ENCODE measurements at regions not wholly inside any gene's neighbourhood (a gene's known extent, or its start where the extent isn't known, plus 50 kb on each side); places are given as distances from the start of the nearest gene placed in this dataset.
A peak's percentile ranks its signal among the peaks of the same experiment; 100 is the strongest.

DNA sequence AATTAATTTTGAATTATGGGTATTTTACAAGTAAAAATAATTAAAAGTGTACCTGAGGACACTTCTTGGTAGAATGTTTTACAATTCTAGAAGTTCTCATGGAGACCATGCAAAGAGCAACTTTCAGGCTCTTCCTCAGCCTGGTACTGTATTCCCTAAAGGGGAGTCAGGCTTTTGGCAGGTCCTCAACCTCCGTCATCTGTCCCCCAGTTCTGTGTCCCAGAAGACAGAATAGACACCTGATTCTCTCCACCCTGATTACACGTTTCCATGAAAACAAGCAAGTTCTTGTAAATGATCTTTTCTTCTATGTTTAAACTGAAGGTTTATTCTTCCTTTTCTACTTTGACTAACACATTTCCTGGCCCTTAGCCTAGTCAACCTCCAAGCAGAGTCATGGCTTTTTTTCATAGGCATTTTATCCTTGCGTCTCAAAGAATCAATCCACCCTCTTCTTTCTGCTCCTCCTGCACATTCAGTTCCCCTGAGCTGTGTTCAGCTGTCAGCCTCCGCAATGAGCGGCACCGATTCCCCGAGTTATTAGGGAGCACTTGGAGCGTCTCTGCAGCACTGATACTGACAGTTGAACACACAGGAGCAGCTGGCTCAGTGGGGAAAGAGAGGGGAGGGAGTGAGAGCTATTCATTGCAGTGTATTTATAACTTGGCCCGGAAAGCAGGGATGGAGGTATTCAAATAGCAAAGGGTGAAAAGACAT lies 1082.4 kb upstream of the MAP3K7 start:
- H3K4me1 ChIP-seq (ENCODE audit: insufficient read depth, low read length), result no peaks in the 10 kb centered on the region
- no peak overlapping the region for H3K4me3 ChIP-seq (ENCODE audit: low read length)
- H3K9ac ChIP-seq (ENCODE audit: low read depth, low read length), result no peak overlapping the region
- H3K36me3 ChIP-seq (ENCODE audit: insufficient read depth, low read depth, low read length), result no peaks in the 10 kb centered on the region
- H3K27me3 ChIP-seq (ENCODE audit: insufficient read depth, low read length), result no peaks in the 10 kb centered on the region
- H3K9me3 ChIP-seq (ENCODE audit: insufficient read depth, low read depth, low read length), result no peaks in the 10 kb centered on the region
- no peak overlapping the region for H3K27ac ChIP-seq (ENCODE audit: low read length)

DNA sequence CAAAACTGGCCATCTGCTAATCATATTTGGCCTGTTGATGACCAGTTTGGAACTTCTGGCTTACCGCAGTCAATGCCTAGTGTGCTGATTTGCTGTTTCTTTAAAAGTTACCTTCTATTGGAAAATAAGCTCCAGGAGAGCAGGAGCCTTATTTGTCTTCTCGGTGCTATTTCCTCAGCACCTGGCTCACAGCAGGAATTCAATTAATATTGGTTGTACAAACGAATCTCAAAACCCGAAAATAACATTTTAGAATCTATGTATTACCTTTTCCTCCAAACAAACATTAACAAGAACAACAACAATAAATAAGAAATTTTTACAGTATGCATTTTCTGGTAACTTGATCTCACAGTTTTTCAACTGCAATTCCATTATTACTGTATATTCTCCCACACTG lies 1080.7 kb upstream of the MAP3K7 start:
- Histone ChIP-seq H3K4me3 (ENCODE audit: low read length) (no peak overlapping the region), H3K36me3 (ENCODE audit: insufficient read depth, low read depth, low read length) (no peaks in the 10 kb centered on the region), H3K9me3 (ENCODE audit: insufficient read depth, low read depth, low read length) (no peaks in the 10 kb centered on the region), H3K27me3 (ENCODE audit: insufficient read depth, low read length) (no peaks in the 10 kb centered on the region), H3K27ac (ENCODE audit: low read length) (no peak overlapping the region), H3K4me1 (ENCODE audit: insufficient read depth, low read length) (no peaks in the 10 kb centered on the region), H3K9ac (ENCODE audit: low read depth, low read length) (no peak overlapping the region)

DNA sequence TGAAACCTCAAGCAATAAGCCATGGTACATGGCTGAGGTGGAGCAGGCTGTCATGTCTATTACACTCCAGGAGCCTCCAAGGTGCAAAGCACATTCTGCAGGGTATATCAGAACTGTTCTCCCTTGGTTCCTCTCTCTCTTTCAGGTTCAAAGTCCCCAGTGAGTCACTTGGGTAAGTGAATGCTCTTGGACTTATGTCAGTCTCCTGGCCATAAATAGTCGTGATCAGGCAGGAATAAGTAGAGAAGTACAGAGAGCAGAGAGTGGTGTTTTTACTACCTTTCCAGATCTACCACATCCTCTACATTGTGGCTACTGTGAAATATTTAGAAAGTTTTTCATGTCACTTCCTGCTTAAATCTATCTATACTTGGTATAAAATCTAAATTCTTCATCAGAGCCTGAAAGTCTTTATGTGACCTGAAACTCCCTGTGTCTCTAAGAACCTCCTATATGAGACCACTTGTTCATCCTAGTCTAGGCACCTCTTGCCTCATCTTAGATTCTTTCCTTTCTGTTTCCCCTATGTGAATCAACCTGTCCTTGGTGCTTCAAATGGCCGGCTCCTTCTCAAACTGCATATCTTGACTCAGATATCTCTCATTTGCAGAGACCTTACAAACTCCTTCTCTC lies 1077.6 kb upstream of the MAP3K7 start:
- Histone ChIP-seq H3K27me3 (ENCODE audit: insufficient read depth, low read length) (no peaks in the 10 kb centered on the region), H3K27ac (ENCODE audit: low read length) (no peak overlapping the region), H3K4me1 (ENCODE audit: insufficient read depth, low read length) (no peaks in the 10 kb centered on the region)

DNA sequence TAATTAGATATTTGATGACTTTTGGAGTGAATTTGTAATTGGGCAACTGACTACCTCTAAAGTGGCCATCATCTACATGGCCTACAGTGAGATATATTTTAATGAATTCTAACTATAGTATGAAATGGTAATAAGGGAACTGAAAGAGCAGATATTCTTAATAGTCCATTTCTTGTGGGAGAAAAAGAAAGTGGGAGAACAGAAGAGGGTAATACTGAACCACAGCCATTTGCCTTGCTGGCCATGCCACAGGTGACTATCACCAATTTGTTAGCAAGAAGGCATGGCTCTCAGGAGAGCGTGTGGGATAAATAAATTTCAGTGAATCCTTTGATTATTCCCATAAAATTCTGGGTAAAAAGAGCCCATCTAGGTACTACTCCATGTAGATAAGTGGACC lies 1074.0 kb upstream of the MAP3K7 start:
- H3K27ac ChIP-seq (ENCODE audit: low read length), result no peak overlapping the region

More for the DNA sequence above, 1077.6 kb upstream of the MAP3K7 start:
- H3K9ac ChIP-seq (ENCODE audit: low read depth, low read length), result no peak overlapping the region
- H3K4me3 ChIP-seq (ENCODE audit: low read length), result no peak overlapping the region
- H3K9me3 ChIP-seq (ENCODE audit: insufficient read depth, low read depth, low read length), result no peaks in the 10 kb centered on the region
- no peaks in the 10 kb centered on the region for H3K36me3 ChIP-seq (ENCODE audit: insufficient read depth, low read depth, low read length)

DNA sequence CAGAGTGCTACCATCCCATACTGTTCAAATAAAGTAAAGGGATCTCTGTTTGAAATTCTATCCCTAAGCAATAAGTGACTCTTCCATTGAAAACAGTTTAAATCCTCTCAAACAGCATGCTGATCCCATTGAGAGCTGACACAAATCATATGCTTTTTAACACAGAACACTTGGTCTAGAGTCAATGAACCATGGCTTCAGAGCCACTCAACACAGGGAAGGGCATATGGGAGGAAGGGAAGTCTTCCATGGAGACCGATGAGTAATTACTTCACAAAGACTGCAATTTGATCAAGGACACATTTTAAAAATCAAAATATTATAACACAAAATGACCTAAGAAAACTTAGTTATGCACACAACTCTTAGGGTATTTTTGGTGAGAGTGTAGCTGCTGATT lies 1073.0 kb upstream of the MAP3K7 start:
- no peak overlapping the region for H3K27ac ChIP-seq (ENCODE audit: low read length)
- no peak overlapping the region for H3K9ac ChIP-seq (ENCODE audit: low read depth, low read length)

More for the DNA sequence above, 1074.0 kb upstream of the MAP3K7 start:
- no peaks in the 10 kb centered on the region for H3K9me3 ChIP-seq (ENCODE audit: insufficient read depth, low read depth, low read length)
- no peak overlapping the region for H3K4me3 ChIP-seq (ENCODE audit: low read length)
- H3K9ac ChIP-seq (ENCODE audit: low read depth, low read length), result no peak overlapping the region
- no peaks in the 10 kb centered on the region for H3K36me3 ChIP-seq (ENCODE audit: insufficient read depth, low read depth, low read length)
- H3K4me1 ChIP-seq (ENCODE audit: insufficient read depth, low read length), result no peaks in the 10 kb centered on the region; the same call in 1 of the 2 replicates
- no peaks in the 10 kb centered on the region for H3K27me3 ChIP-seq (ENCODE audit: insufficient read depth, low read length)

DNA sequence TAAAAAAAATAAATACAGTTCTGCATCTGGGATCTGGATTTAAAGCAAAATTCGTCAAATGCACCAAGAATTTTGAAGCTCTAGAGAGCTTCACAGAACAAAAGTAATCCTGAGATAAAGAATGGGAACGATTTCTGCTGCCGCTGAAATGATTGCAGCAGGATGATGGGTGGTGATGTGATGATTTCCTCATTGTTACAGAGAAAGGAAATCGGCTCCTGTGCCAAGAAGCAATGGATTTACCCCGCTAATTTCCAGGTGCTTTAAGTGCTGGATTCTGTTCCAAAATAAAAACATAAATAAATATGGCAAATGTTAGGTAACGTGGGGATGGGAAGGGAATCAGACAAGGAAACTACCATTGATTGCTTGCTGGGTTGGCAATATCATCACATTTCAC lies 1067.9 kb upstream of the MAP3K7 start:
- H3K9me3 ChIP-seq (ENCODE audit: insufficient read depth, low read depth, low read length), result no peaks in the 10 kb centered on the region
- no peaks in the 10 kb centered on the region for H3K27me3 ChIP-seq (ENCODE audit: insufficient read depth, low read length)
- no peaks in the 10 kb centered on the region for H3K36me3 ChIP-seq (ENCODE audit: insufficient read depth, low read depth, low read length)
- peak overlapping the region; percentile 44; the same call in 1 of the 2 replicates for H3K9ac ChIP-seq (ENCODE audit: low read depth, low read length)
- peaks cover 15% of the 10 kb centered on the region; the same call in 1 of the 2 replicates for H3K4me1 ChIP-seq (ENCODE audit: insufficient read depth, low read length)
- H3K27ac ChIP-seq (ENCODE audit: low read length), result no peak overlapping the region
- H3K4me3 ChIP-seq (ENCODE audit: low read length), result peak overlapping the region; percentile 30; the same call in 1 of the 2 replicates

More for the DNA sequence above, 1073.0 kb upstream of the MAP3K7 start:
- Histone ChIP-seq H3K4me1 (ENCODE audit: insufficient read depth, low read length) (peaks cover 3% of the 10 kb centered on the region; the same call in 1 of the 2 replicates), H3K9me3 (ENCODE audit: insufficient read depth, low read depth, low read length) (no peaks in the 10 kb centered on the region), H3K4me3 (ENCODE audit: low read length) (no peak overlapping the region), H3K27me3 (ENCODE audit: insufficient read depth, low read length) (no peaks in the 10 kb centered on the region), H3K36me3 (ENCODE audit: insufficient read depth, low read depth, low read length) (no peaks in the 10 kb centered on the region)

DNA sequence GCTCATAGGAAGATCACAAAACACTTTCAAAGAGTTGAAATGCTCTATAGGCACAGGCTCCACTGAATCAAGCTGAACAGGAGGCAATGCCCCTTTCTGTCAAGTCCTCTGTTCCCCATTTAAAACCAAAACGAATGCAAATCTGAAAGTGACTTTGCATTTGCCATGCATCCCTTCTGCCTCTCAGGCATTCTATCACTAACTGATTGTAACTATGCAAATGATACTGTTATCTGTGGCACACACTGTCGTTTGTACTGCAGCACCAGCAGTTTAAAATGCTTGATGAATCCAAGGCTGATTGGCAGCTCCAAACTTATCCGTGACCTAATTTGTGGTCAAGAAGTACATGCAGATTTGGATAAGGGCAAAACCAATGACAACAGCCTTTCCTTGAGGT lies 1067.5 kb upstream of the MAP3K7 start:
- Histone ChIP-seq H3K9ac (ENCODE audit: low read depth, low read length) (peak overlapping the region; percentile 44; the same call in 1 of the 2 replicates), H3K4me3 (ENCODE audit: low read length) (peak overlapping the region; percentile 30), H3K36me3 (ENCODE audit: insufficient read depth, low read depth, low read length) (no peaks in the 10 kb centered on the region), H3K27ac (ENCODE audit: low read length) (peak overlapping the region; percentile 21), H3K27me3 (ENCODE audit: insufficient read depth, low read length) (no peaks in the 10 kb centered on the region), H3K4me1 (ENCODE audit: insufficient read depth, low read length) (peaks cover 15% of the 10 kb centered on the region; the same call in 1 of the 2 replicates), H3K9me3 (ENCODE audit: insufficient read depth, low read depth, low read length) (no peaks in the 10 kb centered on the region)

DNA sequence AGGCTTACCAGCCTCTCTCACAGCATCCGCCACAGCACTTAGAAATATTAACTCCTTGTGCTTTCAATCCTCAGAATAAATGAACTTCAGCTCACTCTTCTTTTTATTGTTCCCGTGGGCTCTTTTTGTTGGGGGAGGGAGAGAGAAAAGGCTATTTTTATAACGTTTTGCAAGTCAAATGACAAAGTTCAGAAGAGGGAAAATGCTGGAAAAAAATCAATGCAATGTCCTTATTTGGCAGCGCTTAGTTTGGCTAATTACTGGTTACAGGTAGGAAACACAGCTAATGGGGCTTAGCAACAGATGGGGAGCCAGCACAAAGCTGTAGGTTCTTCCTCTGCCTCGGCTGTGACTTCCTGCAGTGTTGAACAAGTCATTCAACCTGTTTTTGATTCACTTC lies 1067.0 kb upstream of the MAP3K7 start:
- H3K4me3 ChIP-seq (ENCODE audit: low read length), result peak overlapping the region; percentile 30
- H3K9me3 ChIP-seq (ENCODE audit: insufficient read depth, low read depth, low read length), result no peaks in the 10 kb centered on the region
- peak overlapping the region; percentile 44; the same call in 1 of the 2 replicates for H3K9ac ChIP-seq (ENCODE audit: low read depth, low read length)
- H3K27me3 ChIP-seq (ENCODE audit: insufficient read depth, low read length), result no peaks in the 10 kb centered on the region
- H3K36me3 ChIP-seq (ENCODE audit: insufficient read depth, low read depth, low read length), result no peaks in the 10 kb centered on the region
- peaks cover 15% of the 10 kb centered on the region; the same call in 1 of the 2 replicates for H3K4me1 ChIP-seq (ENCODE audit: insufficient read depth, low read length)
- peak overlapping the region; percentile 21 for H3K27ac ChIP-seq (ENCODE audit: low read length)

DNA sequence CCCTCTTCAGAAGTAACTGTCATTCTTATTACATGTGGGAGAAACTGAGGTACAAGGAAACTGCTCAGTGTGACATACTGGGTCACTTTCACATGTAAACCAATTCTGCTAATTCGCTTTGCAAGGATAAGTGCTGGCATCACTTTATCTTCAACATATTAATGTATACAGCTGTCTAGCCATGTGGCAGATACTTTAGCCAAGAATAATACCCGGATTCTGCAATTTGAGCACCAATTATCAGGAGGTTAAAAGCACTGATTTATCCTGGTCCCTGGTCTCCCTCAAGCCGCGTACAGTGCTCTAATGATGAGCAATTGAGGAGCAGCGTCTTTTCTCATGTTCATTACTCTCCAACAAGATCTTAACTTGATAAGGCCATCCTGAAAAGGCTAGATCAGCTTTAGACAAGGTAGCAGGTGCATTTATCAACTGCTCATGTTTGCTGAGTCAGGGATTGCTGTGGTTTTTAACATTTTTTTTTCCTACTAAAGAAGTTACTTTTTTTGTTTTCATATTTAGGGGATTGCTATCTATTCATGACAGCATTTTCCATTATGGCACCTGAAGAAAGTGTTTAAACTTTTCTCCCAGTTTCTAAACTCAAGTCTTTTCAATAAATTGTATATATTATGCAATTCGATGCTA lies 1066.3 kb upstream of the MAP3K7 start:
- no peak overlapping the region for H3K4me3 ChIP-seq (ENCODE audit: low read length)
- no peaks in the 10 kb centered on the region for H3K9me3 ChIP-seq (ENCODE audit: insufficient read depth, low read depth, low read length)
- no peaks in the 10 kb centered on the region for H3K36me3 ChIP-seq (ENCODE audit: insufficient read depth, low read depth, low read length)
- H3K4me1 ChIP-seq (ENCODE audit: insufficient read depth, low read length), result peaks cover 15% of the 10 kb centered on the region; the same call in 1 of the 2 replicates
- H3K9ac ChIP-seq (ENCODE audit: low read depth, low read length), result no peak overlapping the region
- no peaks in the 10 kb centered on the region for H3K27me3 ChIP-seq (ENCODE audit: insufficient read depth, low read length)
- H3K27ac ChIP-seq (ENCODE audit: low read length), result no peak overlapping the region

DNA sequence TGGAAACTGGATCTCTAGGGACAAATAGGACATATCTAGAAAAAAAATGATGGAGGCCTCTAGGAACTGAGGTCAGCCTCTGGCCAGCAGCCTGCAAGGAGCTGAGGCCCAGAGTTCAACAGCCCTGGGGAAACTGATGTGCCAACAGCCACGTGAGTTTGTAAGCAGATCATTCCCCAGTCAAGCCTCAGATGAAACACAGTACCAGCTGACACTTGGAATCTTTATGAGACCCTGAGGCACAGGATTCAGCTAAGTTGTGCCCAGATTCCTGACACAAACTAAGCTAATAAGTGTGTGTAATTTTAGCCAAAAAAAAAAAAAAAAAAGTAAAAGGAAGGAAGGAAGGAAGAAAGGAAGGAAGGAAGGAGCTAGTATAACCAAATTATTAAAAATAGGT lies 1059.8 kb upstream of the MAP3K7 start:
- no peaks in the 10 kb centered on the region for H3K4me1 ChIP-seq (ENCODE audit: insufficient read depth, low read length)
- no peaks in the 10 kb centered on the region; the same call in 1 of the 2 replicates for H3K9me3 ChIP-seq (ENCODE audit: insufficient read depth, low read depth, low read length)
- no peaks in the 10 kb centered on the region for H3K27me3 ChIP-seq (ENCODE audit: insufficient read depth, low read length)
- no peak overlapping the region for H3K4me3 ChIP-seq (ENCODE audit: low read length)
- H3K9ac ChIP-seq (ENCODE audit: low read depth, low read length), result no peak overlapping the region
- no peaks in the 10 kb centered on the region for H3K36me3 ChIP-seq (ENCODE audit: insufficient read depth, low read depth, low read length)
- H3K27ac ChIP-seq (ENCODE audit: low read length), result no peak overlapping the region

DNA sequence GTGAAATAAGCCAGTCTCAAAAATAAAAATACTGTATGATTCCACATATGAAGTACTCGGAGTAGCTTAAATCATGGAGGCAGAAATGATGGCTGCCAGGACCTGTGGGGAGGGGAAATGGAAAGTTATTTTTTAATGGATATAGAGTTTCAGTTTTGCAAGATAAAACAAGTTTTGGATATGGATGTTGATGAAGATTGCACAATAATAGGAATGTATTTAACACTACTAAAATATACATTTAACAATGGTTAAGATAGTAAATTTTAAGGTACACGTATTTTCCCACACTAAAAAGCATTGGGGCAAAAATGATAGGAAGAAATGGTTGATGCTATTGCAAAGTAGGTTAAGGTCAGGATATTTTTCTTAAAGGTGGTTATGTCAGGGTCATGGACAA lies 1058.9 kb upstream of the MAP3K7 start:
- H3K4me1 ChIP-seq (ENCODE audit: insufficient read depth, low read length), result no peaks in the 10 kb centered on the region

More for the DNA sequence above, 1058.9 kb upstream of the MAP3K7 start:
- Histone ChIP-seq H3K27ac (ENCODE audit: low read length) (no peak overlapping the region), H3K9me3 (ENCODE audit: insufficient read depth, low read depth, low read length) (no peaks in the 10 kb centered on the region; the same call in 1 of the 2 replicates), H3K9ac (ENCODE audit: low read depth, low read length) (no peak overlapping the region), H3K36me3 (ENCODE audit: insufficient read depth, low read depth, low read length) (no peaks in the 10 kb centered on the region), H3K27me3 (ENCODE audit: insufficient read depth, low read length) (no peaks in the 10 kb centered on the region), H3K4me3 (ENCODE audit: low read length) (no peak overlapping the region)
